Stimulated activated CD8-positive, alpha-beta memory T cell treated with anti-CD3 and anti-CD28 coated beads, Interleukin-2, amount 100 ng/mL, for 48 hours (primary cell): ENCODE measurements at regions not wholly inside any gene's neighbourhood (a gene's known extent, or its start where the extent isn't known, plus 50 kb on each side); places are given as distances from the start of the nearest gene placed in this dataset.

ENCODE experiments used
- DNase-seq, 2 donors: peaks; one replicate each; pipeline ENCODE4 v3.0.0-alpha.2; 2020; ENCODE audit warnings: low read depth in 2 of 2

DNA sequence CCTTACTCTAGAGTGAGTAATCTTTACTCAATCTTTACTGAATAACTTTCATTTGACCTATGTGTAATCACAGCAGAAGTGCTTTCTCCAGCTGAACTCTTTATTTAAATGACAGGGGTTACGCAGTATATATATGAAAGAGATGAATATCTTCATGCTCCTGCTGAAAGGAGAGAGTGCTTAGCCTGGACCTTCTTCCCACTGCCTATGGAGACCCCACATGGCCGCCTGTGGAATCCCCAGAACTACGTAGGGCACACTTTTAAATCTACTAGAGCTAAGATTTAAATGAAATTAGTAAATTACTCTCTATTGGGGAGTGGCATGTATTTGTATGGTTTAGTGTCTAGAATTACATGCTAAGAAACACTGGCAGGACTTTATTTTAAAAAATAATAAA lies 391.2 kb downstream of the ANKRD50 start:
- no peak for DNase-seq

- no peak for DNase-seq
Observed at GRCh38 chr4:124322234-124323065, 390.1 kb downstream of the ANKRD50 start.

DNA sequence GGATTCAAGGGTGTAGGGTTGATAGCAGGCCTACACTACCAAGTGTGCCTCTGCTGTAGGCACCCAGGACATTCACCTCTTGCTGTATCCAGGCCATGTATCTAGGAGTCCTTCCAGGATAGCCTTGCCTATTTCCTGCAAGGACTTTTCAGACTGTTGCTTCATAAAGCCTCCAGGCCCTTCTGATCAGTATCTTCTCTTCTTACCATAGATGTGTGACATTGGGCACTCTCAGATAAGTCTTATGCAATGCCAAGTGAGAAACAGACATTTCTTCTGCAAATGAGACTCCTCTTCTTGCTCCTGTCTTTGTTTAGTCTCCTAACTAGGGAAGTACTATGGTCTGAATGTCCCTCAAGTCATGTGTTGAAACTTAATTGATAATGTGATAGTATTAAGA lies 386.8 kb downstream of the ANKRD50 start:
- DNase-seq: no peak

DNA sequence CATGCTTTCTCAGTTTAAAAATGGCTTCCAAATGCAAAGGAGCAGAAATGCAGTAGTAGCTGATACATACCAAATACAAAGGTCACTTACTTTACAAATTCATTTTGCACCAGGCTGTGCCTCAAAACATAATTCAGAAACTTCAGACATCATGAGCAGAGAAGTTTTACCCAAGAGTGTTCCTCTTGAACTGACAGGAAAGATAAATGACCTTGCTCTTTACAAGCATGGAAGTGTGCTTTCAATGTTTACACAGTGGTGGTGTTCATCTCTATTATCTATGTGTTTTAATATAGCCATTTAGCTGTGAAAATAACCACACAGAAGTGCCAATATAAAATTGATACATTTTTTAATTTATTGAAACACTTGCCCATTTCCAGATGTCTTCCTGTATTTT lies 383.4 kb downstream of the ANKRD50 start:
- no peak for DNase-seq

- DNase-seq: no peak
Observed at GRCh38 chr4:124330045-124330444, 382.5 kb downstream of the ANKRD50 start.

GRCh38 chr4:124331781-124332180 lies 380.8 kb downstream of the ANKRD50 start:
- no peak for DNase-seq

GRCh38 chr4:124333466-124333865 lies 379.1 kb downstream of the ANKRD50 start:
- DNase-seq: no peak

DNA sequence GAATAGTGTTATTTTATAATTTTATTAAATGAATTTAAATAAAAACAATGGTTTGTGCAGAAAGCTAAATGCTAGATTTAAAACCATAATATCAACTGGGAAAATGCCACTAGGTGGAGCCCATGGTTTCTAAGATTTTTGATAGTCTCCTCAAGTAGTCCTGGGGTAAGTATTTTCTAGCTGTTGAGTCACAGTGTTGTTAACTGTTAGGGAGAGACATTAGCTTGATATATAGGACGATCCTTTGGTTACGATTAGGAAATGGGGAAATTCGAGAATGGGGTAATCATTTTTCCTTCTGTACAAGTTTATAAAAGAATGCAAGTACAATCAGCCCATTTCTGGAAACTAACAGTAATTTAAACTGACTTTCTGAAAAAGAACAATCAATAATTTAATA lies 378.4 kb downstream of the ANKRD50 start:
- DNase-seq: no peak

GRCh38 chr4:124337874-124338273 lies 374.7 kb downstream of the ANKRD50 start:
- no peak for DNase-seq

GRCh38 chr4:124343661-124344171 lies 368.8 kb downstream of the ANKRD50 start:
- no peak for DNase-seq

- no peak for DNase-seq
Observed at GRCh38 chr4:124372916-124373315, 339.6 kb downstream of the ANKRD50 start.

GRCh38 chr4:124386163-124386562 lies 326.4 kb downstream of the ANKRD50 start:
- DNase-seq: no peak

GRCh38 chr4:124386648-124387047 lies 325.9 kb downstream of the ANKRD50 start:
- DNase-seq: no peak

DNA sequence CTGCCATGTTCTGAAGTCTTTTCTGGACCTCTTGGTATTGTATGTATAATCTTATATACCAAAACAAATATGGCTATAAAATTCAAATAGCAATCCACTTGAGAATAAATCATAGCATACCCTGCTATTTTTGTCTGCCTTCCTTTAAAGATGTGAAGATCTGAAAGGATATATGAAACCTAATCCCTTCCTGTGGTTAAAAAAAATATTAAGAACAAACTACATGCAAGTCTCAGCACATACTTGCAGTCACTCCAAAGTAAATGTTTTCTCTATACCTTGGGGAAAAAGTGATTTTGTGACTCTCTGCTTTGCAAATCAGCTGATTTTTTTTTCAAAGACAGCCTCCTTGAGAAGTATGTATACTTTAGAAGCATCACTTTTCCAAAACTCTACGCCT lies 322.9 kb downstream of the ANKRD50 start:
- no peak for DNase-seq

DNA sequence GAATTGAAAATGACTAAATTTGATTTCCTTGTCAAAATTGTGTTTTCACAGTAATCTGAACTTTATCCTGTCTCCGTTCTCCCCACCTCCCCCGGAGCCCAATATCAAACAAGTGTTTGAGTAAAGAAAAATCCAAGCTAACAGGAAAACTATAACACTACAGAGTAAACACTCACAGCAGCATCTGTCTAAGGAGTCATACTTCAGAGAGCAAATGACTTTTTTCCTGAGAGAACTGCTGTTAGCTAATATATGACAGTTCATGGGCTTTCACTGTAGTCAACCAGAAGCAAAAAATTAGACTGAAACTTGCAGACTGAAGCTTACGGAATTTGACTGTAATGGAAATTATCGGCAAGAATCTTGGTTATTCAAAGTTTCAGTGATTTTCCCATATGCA lies 321.7 kb downstream of the ANKRD50 start:
- DNase-seq: no peak

GRCh38 chr4:124396333-124396732 lies 316.2 kb downstream of the ANKRD50 start:
- no peak for DNase-seq

GRCh38 chr4:124401606-124402005 lies 310.9 kb downstream of the ANKRD50 start:
- DNase-seq: no peak

- no peak for DNase-seq
Observed at GRCh38 chr4:124409044-124409443, 303.5 kb downstream of the ANKRD50 start.

GRCh38 chr4:124414276-124415040 lies 298.1 kb downstream of the ANKRD50 start:
- DNase-seq: no peak

DNA sequence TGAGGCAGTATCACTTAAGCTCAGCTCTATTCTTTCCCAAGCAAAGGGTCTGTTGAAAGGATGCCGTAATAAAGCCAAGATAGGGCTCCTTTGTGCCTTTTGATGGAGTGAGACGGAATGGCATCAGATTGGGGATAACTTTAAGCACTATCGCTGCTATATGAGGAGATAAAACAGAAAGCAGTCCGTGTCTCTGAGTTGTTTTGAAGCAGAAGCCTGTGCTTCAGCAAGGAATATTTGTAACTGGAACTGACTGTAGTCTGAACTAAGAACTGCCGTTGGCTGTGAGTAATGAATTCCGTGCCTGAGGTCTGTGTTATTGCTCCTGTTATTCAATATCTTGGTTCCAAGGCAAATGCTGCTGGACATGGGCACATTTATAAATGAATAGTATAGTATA lies 297.4 kb downstream of the ANKRD50 start:
- no peak for DNase-seq

GRCh38 chr4:124417371-124417770 lies 295.2 kb downstream of the ANKRD50 start:
- no peak for DNase-seq

GRCh38 chr4:124420166-124420695 lies 292.3 kb downstream of the ANKRD50 start:
- DNase-seq: no peak

DNA sequence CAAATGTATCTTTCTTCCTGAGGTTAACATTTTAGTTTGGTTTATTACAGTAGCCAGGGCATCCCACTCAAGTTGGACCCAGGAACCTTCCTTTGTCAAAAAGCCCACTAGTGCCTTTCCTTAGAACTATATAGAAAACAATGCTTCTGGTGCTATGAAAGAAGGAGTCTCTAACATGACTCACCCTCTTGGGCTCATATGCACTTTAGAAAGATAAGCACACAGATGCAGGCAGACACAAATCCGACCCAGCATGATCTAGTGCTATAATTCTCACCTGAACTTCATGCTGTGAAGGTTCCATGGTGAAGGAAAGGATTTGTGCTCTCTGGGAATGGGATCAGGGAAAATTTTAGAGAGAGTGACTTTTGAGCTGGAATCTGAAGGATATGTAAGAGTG lies 289.4 kb downstream of the ANKRD50 start:
- DNase-seq: no peak
